ENCODE measurements at regions not wholly inside any gene's neighbourhood (a gene's known extent, or its start where the extent isn't known, plus 50 kb on each side); places are given as distances from the start of the nearest gene placed in this dataset.

DNA sequence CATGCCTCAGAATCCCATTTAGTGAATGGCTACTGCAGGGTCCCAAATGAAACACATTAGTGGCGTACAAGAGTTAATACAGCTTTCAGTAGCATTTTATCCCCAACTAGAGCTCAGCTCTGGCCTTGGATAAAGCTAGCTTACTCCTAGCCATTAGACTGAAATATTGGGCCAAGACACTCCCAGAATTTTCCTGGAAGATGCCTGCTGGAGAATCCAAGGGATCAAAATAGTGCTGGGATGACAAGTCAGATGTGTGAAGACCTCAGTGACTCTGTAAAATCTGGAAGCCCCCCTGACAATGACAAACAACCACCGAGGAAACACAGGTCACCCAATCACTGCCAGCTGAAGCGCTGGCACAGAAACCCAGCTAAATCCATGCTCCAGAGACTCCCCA is 303.1 kb upstream of the SORL1-AS1 start:
- no TSS peak for BruUV-seq (replicated peaks)
- TF ChIP-seq SP1 (IDR thresholded peaks at IDR 0.05; ENCODE audit: low read depth) = no peak
- no peak for TF ChIP-seq SIN3A (IDR thresholded peaks at IDR 0.05; ENCODE audit: low read depth)
- TF ChIP-seq RAD21 (IDR thresholded peaks at IDR 0.05; ENCODE audit: low read depth) = no peak
- TF ChIP-seq EGR1 (IDR thresholded peaks at IDR 0.05; ENCODE audit: low read depth) = no peak
- no peak for TF ChIP-seq JUND (IDR thresholded peaks at IDR 0.05)
- TF ChIP-seq POLR2A (IDR thresholded peaks at IDR 0.05; ENCODE audit: borderline replicate concordance, extremely low read depth, insufficient read depth, insufficient read length) = no peak
- no peak for TF ChIP-seq SRF (IDR thresholded peaks at IDR 0.05; ENCODE audit: low read depth)
- TF ChIP-seq TCF7L2 (IDR thresholded peaks at IDR 0.05; ENCODE audit: borderline replicate concordance, extremely low read depth, insufficient read depth, insufficient read length) = no peak
- TF ChIP-seq CBX3 (IDR thresholded peaks at IDR 0.05; ENCODE audit: low read depth) = no peak
- TF ChIP-seq, protein P1, sequence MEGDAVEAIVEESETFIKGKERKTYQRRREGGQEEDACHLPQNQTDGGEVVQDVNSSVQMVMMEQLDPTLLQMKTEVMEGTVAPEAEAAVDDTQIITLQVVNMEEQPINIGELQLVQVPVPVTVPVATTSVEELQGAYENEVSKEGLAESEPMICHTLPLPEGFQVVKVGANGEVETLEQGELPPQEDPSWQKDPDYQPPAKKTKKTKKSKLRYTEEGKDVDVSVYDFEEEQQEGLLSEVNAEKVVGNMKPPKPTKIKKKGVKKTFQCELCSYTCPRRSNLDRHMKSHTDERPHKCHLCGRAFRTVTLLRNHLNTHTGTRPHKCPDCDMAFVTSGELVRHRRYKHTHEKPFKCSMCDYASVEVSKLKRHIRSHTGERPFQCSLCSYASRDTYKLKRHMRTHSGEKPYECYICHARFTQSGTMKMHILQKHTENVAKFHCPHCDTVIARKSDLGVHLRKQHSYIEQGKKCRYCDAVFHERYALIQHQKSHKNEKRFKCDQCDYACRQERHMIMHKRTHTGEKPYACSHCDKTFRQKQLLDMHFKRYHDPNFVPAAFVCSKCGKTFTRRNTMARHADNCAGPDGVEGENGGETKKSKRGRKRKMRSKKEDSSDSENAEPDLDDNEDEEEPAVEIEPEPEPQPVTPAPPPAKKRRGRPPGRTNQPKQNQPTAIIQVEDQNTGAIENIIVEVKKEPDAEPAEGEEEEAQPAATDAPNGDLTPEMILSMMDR (IDR thresholded peaks at IDR 0.05 in 2 of 3, conservative IDR thresholded peaks at IDR 0.05 in 1 of 3; ENCODE audit: borderline replicate concordance in 1 of 3, insufficient read depth in 1 of 3, low read depth in 2 of 3, low read length in 2 of 3) = no peak
- no peak for TF ChIP-seq EZH2 (IDR thresholded peaks at IDR 0.05)
- no peak for TF ChIP-seq EZH2phosphoT487 (IDR thresholded peaks at IDR 0.05; ENCODE audit: borderline replicate concordance)
- TF ChIP-seq FOSL1 (IDR thresholded peaks at IDR 0.05; ENCODE audit: low read depth) = no peak
- TF ChIP-seq, protein P2, sequence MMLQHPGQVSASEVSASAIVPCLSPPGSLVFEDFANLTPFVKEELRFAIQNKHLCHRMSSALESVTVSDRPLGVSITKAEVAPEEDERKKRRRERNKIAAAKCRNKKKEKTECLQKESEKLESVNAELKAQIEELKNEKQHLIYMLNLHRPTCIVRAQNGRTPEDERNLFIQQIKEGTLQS (IDR thresholded peaks at IDR 0.05) = no peak
- TF ChIP-seq, protein P3, sequence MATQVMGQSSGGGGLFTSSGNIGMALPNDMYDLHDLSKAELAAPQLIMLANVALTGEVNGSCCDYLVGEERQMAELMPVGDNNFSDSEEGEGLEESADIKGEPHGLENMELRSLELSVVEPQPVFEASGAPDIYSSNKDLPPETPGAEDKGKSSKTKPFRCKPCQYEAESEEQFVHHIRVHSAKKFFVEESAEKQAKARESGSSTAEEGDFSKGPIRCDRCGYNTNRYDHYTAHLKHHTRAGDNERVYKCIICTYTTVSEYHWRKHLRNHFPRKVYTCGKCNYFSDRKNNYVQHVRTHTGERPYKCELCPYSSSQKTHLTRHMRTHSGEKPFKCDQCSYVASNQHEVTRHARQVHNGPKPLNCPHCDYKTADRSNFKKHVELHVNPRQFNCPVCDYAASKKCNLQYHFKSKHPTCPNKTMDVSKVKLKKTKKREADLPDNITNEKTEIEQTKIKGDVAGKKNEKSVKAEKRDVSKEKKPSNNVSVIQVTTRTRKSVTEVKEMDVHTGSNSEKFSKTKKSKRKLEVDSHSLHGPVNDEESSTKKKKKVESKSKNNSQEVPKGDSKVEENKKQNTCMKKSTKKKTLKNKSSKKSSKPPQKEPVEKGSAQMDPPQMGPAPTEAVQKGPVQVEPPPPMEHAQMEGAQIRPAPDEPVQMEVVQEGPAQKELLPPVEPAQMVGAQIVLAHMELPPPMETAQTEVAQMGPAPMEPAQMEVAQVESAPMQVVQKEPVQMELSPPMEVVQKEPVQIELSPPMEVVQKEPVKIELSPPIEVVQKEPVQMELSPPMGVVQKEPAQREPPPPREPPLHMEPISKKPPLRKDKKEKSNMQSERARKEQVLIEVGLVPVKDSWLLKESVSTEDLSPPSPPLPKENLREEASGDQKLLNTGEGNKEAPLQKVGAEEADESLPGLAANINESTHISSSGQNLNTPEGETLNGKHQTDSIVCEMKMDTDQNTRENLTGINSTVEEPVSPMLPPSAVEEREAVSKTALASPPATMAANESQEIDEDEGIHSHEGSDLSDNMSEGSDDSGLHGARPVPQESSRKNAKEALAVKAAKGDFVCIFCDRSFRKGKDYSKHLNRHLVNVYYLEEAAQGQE (IDR thresholded peaks at IDR 0.05; ENCODE audit: low read depth) = no peak
- TF ChIP-seq ZNF274 (IDR thresholded peaks at IDR 0.05; ENCODE audit: low read depth, low read length) = no peak
- TF ChIP-seq YY1 (IDR thresholded peaks at IDR 0.05; ENCODE audit: extremely low read depth, insufficient replicate concordance, low read depth, low read length) = no peak
- TF ChIP-seq POLR2AphosphoS5 (IDR thresholded peaks at IDR 0.05; ENCODE audit: low read depth, low read length) = no peak
- TF ChIP-seq, protein P4, sequence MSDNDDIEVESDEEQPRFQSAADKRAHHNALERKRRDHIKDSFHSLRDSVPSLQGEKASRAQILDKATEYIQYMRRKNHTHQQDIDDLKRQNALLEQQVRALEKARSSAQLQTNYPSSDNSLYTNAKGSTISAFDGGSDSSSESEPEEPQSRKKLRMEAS (IDR thresholded peaks at IDR 0.05) = no peak
- Histone ChIP-seq H2AFZ (ENCODE audit: low read depth, low read length, poor library complexity, severe bottlenecking) (no peak overlapping the region), H3K27ac (ENCODE audit: low read depth, low read length) (no peak overlapping the region), H3K79me2 (ENCODE audit: insufficient read depth, low read length) (no peaks in the 10 kb centered on the region), H4K20me1 (ENCODE audit: insufficient read depth) (no peaks in the 10 kb centered on the region), H3K27me3 (ENCODE audit: insufficient read depth, low read length) (no peaks in the 10 kb centered on the region), H3K4me1 (ENCODE audit: control insufficient read depth in 1 of 2, insufficient read depth in 2 of 2, low read length in 2 of 2) (no peaks in the 10 kb centered on the region), H3K9me2 (ENCODE audit: insufficient read depth) (no peaks in the 10 kb centered on the region), H3K36me3 (ENCODE audit: control insufficient read depth in 1 of 2, insufficient read depth in 2 of 2, low read length in 2 of 2) (no peaks in the 10 kb centered on the region), H3K9ac (ENCODE audit: low read length) (no peak overlapping the region), H3K4me2 (ENCODE audit: low read length) (no peak overlapping the region), H3K9me3 (ENCODE audit: control insufficient read depth in 1 of 2, insufficient read depth in 1 of 2, low read depth in 1 of 2, low read length in 2 of 2) (no peaks in the 10 kb centered on the region), H3K4me3 (replicated peaks in 1 of 2; ENCODE audit: low read depth in 1 of 2, low read length in 2 of 2) (no peak overlapping the region)
- POLR2A ChIA-PET = no interaction called here
- DNase-seq (ENCODE audit: low read depth, low spot score) (no peak), ATAC-seq (no peak)
- RAD21 ChIA-PET (ENCODE audit: low non-redundant PET in 1 of 2, low total read pairs in 2 of 2, uncharacterized antibody in 2 of 2, unreplicated experiment in 2 of 2) = no interaction called here
- intact Hi-C loops (cut with micrococcal nuclease) = no loop called here
- CTCF ChIA-PET = no interaction called here

Data from HCT116 (cell line).